Peyer's patch (tissue), 4 donors: ENCODE measurements at regions not wholly inside any gene's neighbourhood (a gene's known extent, or its start where the extent isn't known, plus 50 kb on each side); places are given as distances from the start of the nearest gene placed in this dataset.

ENCODE experiments used
- DNase-seq, 3 donors: peaks; one replicate each; pipeline ENCODE4 v3.0.0-alpha.2; 2017 to 2019
- H3K27ac ChIP-seq, 4 donors: fragments of 200-600 bp; sonication (generic); one replicate each; pipeline ENCODE4 v1.5.1; 2016 to 2019
- H3K27me3 ChIP-seq, 2 donors: fragments of 200-600 bp; sonication (generic); one replicate each; pipeline ENCODE4 v1.5.1; 2019
- H3K36me3 ChIP-seq, 3 donors: fragments of 200-600 bp; sonication (generic); one replicate each; pipeline ENCODE4 v1.5.1; 2016 to 2019
- H3K4me1 ChIP-seq, 4 donors: fragments of 200-600 bp; sonication (generic); one replicate each; pipeline ENCODE4 v1.5.1; 2016 to 2019
- H3K4me3 ChIP-seq, 4 donors: fragments of 200-600 bp; sonication (generic); 1 replicate in 3 of 4; 2 replicates in 1 of 4; pipeline ENCODE4 v1.5.1; 2016 to 2019; ENCODE audit warnings: mild to moderate bottlenecking in 1 of 4
- H3K9me3 ChIP-seq, 4 donors: fragments of 200-600 bp; sonication (generic); one replicate each; pipeline ENCODE4 v1.5.1; 2016 to 2019; ENCODE audit warnings: mild to moderate bottlenecking in 1 of 4
- POLR2A ChIP-seq, 2 donors: fragments of 450-650 bp; IDR thresholded peaks; one replicate each; pipeline ENCODE4 v1.5.1; 2017; ENCODE audit warnings: antibody characterized with exemption in 2 of 2, mild to moderate bottlenecking in 2 of 2, moderate library complexity in 2 of 2
- TF ChIP-seq, protein P1 (sequence below), 6 experiments: fragments of 450-650 bp in 4 of 6; fragments of 200-600 bp in 2 of 6; sonication (generic) in 1 of 6; IDR thresholded peaks; one replicate each; pipeline ENCODE4 v1.5.1; 2017 to 2019; ENCODE audit warnings: antibody characterized with exemption in 6 of 6, mild to moderate bottlenecking in 3 of 6, moderate library complexity in 1 of 6

DNA sequence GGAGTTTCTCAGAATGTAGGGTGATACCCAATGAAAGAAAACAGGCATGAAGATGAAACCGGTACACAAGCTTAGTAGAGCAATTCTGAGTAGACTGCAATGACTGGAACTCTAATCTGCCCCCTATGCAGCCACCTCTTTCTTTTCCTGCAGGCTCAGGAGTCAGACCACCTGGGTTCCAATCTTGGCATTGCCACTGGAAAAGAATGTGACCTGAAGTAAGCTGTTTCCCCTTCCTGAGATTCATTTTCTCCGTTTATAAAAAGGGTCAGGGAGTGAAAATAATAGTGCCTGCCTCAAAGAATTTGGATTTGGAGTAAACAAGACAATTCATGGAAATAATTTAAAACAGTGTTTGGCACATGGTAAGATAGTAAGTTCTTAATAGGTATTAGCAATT, 1464.0 kb downstream of the PCDH7 start:
- TF ChIP-seq POLR2A (IDR thresholded peaks at IDR 0.05): no peak
- TF ChIP-seq, protein P1, sequence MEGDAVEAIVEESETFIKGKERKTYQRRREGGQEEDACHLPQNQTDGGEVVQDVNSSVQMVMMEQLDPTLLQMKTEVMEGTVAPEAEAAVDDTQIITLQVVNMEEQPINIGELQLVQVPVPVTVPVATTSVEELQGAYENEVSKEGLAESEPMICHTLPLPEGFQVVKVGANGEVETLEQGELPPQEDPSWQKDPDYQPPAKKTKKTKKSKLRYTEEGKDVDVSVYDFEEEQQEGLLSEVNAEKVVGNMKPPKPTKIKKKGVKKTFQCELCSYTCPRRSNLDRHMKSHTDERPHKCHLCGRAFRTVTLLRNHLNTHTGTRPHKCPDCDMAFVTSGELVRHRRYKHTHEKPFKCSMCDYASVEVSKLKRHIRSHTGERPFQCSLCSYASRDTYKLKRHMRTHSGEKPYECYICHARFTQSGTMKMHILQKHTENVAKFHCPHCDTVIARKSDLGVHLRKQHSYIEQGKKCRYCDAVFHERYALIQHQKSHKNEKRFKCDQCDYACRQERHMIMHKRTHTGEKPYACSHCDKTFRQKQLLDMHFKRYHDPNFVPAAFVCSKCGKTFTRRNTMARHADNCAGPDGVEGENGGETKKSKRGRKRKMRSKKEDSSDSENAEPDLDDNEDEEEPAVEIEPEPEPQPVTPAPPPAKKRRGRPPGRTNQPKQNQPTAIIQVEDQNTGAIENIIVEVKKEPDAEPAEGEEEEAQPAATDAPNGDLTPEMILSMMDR (IDR thresholded peaks at IDR 0.05): no peak
- no peak overlapping the region for H3K27ac ChIP-seq
- H3K36me3 ChIP-seq: no peaks in the 10 kb centered on the region
- no peak for DNase-seq
- H3K27me3 ChIP-seq: no peaks in the 10 kb centered on the region
- H3K4me3 ChIP-seq: no peak overlapping the region
- no peaks in the 10 kb centered on the region for H3K9me3 ChIP-seq
- H3K4me1 ChIP-seq: no peaks in the 10 kb centered on the region

DNA sequence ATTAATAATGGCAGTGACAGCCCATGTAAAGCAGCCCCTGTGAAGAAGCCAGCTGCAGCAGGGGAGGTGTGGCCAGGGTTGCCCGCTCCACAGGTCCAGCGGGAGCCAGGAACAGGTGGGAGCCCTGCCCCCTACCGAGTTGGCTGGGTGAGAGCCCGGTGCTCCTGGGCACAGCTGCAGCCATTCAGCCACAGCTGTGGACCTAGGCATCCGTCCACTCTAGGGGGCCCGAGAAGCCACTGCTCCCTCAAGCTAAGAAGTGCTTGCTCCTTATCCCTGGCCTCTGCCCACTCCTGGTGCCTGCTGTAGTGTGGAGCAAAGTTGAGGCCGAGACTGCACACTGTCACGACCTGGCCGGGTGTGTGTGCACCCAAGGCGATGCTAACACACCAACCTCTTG, 1469.0 kb downstream of the PCDH7 start:
- Histone ChIP-seq H3K27ac (no peak overlapping the region), H3K4me3 (no peak overlapping the region), H3K4me1 (no peaks in the 10 kb centered on the region), H3K36me3 (no peaks in the 10 kb centered on the region), H3K9me3 (no peaks in the 10 kb centered on the region), H3K27me3 (no peaks in the 10 kb centered on the region)
- TF ChIP-seq POLR2A (IDR thresholded peaks at IDR 0.05): no peak
- TF ChIP-seq, protein P1 (IDR thresholded peaks at IDR 0.05): no peak
- DNase-seq: no peak

DNA sequence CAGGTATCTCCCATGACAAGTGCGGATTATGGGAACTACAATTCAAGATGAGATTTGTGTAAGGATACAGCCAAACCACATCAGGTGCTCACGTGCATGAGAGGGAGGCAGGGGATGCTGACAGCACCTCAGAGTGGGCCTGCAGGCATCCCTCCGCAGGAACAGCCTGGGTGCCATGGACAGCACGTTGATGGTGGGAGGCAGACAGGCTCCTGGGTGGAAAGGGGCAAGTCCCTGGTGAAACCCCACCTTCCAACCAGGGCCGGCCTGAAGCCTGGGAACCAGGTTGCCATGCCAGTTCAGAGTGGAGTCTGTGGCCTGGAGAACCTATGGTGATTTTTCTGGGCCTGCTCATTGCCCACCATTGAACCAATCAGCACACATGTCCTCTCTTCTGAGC, 1469.6 kb downstream of the PCDH7 start:
- no peaks in the 10 kb centered on the region for H3K4me1 ChIP-seq
- H3K9me3 ChIP-seq: no peaks in the 10 kb centered on the region
- TF ChIP-seq, protein P1 (IDR thresholded peaks at IDR 0.05): no peak
- TF ChIP-seq POLR2A (IDR thresholded peaks at IDR 0.05): no peak
- H3K27ac ChIP-seq: no peak overlapping the region
- H3K36me3 ChIP-seq: no peaks in the 10 kb centered on the region
- no peak overlapping the region for H3K4me3 ChIP-seq
- no peaks in the 10 kb centered on the region for H3K27me3 ChIP-seq
- DNase-seq: no peak

DNA sequence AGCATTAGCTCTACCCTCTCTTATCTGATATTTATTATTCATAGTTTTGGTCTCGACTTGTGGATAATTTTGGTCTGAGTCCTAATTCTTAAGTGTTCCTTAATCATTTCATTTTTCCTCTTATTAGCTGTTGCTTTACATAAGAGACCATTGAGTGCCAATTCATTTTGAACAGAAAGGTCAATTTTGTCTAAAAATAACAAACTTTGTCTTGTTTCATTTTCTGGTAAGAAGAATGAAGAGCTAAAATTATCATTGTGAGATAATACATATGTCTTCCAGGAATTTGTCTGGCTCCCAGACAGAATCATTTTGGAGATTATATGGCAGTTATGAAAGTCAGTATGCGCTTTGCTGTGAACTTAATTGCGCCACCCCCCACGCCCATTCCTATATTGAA, 1471.8 kb downstream of the PCDH7 start:
- H3K4me3 ChIP-seq: no peak overlapping the region
- no peak for TF ChIP-seq POLR2A (IDR thresholded peaks at IDR 0.05)
- TF ChIP-seq, protein P1 (IDR thresholded peaks at IDR 0.05): no peak
- no peak for DNase-seq
- no peaks in the 10 kb centered on the region for H3K27me3 ChIP-seq
- H3K4me1 ChIP-seq: no peaks in the 10 kb centered on the region
- H3K27ac ChIP-seq: no peak overlapping the region
- H3K36me3 ChIP-seq: no peaks in the 10 kb centered on the region
- H3K9me3 ChIP-seq: no peaks in the 10 kb centered on the region

DNA sequence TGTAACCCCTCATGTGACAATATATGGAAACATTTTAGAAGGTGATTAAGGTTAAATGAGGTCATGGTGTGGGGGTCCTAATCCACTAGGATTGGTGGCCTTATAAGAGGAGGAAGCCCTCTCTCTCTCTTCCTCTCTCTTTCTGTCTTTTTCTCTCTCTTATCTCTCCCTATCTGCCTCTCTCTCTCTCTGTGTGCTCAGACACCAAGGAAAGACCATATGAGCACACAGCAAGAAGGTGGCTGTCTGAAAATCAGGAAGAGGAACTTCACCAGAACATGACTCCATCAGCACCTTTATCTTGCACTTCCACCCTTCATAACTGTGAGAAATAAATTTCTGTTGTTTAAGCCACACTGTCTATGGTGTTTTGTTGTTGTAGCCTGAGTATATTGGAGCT, 1472.2 kb downstream of the PCDH7 start:
- no peaks in the 10 kb centered on the region for H3K4me1 ChIP-seq
- H3K27ac ChIP-seq: no peak overlapping the region
- no peaks in the 10 kb centered on the region for H3K36me3 ChIP-seq
- no peaks in the 10 kb centered on the region for H3K9me3 ChIP-seq
- H3K4me3 ChIP-seq: no peak overlapping the region
- TF ChIP-seq, protein P1 (IDR thresholded peaks at IDR 0.05): no peak
- TF ChIP-seq POLR2A (IDR thresholded peaks at IDR 0.05): no peak
- no peaks in the 10 kb centered on the region for H3K27me3 ChIP-seq
- DNase-seq: no peak

DNA sequence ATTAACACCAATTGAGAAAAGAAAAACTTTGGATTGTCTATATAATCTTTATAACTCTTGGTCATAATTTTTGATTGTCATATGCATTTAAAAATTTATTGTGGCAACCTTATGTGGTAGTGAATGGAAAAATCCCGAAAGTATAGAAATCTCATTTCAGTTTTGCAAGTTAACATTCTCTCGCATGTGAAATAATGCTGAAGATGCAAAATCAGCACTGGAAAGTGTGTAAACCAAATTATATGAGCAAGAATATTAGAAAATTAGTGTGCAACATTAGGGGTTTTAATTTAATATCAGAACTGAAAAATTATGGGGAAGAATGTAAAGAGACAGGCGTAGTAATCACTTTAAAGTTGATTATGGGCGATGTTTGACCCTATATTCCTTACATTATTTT, 1472.8 kb downstream of the PCDH7 start:
- Histone ChIP-seq H3K4me1 (no peaks in the 10 kb centered on the region), H3K9me3 (no peaks in the 10 kb centered on the region), H3K4me3 (no peak overlapping the region), H3K36me3 (no peaks in the 10 kb centered on the region), H3K27ac (no peak overlapping the region), H3K27me3 (no peaks in the 10 kb centered on the region)
- TF ChIP-seq POLR2A (IDR thresholded peaks at IDR 0.05): no peak
- TF ChIP-seq, protein P1 (IDR thresholded peaks at IDR 0.05): no peak
- no peak for DNase-seq
